GM23338 (cell line): ENCODE measurements at regions not wholly inside any gene's neighbourhood (a gene's known extent, or its start where the extent isn't known, plus 50 kb on each side); places are given as distances from the start of the nearest gene placed in this dataset.
A peak's percentile ranks its signal among the peaks of the same experiment; 100 is the strongest.

Source experiments
- EZH2 ChIP-seq: fragments of 200-600 bp; sonication (generic); IDR thresholded peaks from one replicate; pipeline ENCODE4 v1.8.0; 2017; ENCODE audit warnings: antibody characterized with exemption, mild to moderate bottlenecking, low read depth; ENCODE audit not compliant: unreplicated experiment
- EZH2phosphoT487 ChIP-seq: fragments of 200-600 bp; sonication (generic); IDR thresholded peaks from one replicate; pipeline ENCODE4 v1.8.1; 2018; ENCODE audit warnings: antibody characterized with exemption; ENCODE audit not compliant: unreplicated experiment
- JUNB ChIP-seq: IDR thresholded peaks from one replicate; pipeline ENCODE4 v1.6.1; 2016; ENCODE audit warnings: antibody characterized with exemption; ENCODE audit not compliant: unreplicated experiment
- POLR2AphosphoS5 ChIP-seq: IDR thresholded peaks from 2 replicates; pipeline ENCODE4 v1.6.1; 2016; ENCODE audit warnings: antibody characterized with exemption, low read depth
- STAT1 ChIP-seq: IDR thresholded peaks from one replicate; pipeline ENCODE4 v1.6.1; 2016; ENCODE audit warnings: antibody characterized with exemption; ENCODE audit not compliant: unreplicated experiment
- TF ChIP-seq, protein P1 (sequence below), 2 experiments: fragments of 200-600 bp in 1 of 2; sonication (generic) in 1 of 2; conservative IDR thresholded peaks; 2 replicates each; pipeline versions ENCODE4 v1.5.1 to v1.6.1; 2016 to 2017; ENCODE audit warnings: antibody characterized with exemption in 2 of 2, low read depth in 2 of 2, mild to moderate bottlenecking in 2 of 2, moderate library complexity in 1 of 2
- TF ChIP-seq, protein P2 (sequence below): IDR thresholded peaks from 2 replicates; pipeline ENCODE4 v1.6.1; 2016; ENCODE audit warnings: antibody characterized with exemption

DNA sequence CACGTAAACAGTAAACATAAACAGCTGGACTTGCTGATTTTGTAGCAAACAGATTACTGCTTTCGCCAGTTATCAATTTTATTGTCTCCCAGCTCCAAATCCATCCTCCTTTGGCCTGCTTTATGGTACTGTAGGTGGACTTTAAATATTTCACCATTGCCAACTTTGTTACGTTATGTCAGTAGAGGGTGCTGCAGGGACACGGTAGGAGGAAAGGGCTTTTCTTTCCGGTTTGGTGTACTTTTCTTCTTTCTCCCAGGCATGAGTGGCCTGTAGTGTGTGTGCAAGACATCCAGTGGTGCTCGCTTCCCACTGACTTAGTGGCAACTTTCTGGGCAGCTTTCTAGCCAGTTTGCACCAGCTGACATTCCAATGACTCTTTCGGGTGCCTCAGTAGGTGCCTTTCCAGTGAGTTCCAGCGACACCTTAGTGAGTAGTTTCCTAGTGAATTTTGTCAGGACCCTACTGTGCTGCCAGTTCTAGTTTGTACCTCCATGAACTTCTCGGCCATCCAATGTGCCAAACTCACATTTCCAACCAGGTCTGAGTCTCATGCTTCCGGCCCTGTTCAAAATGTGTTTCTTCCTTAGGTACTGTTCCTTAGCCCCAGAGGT lies 267.6 kb upstream of the TENM4 start:
- TF ChIP-seq POLR2AphosphoS5 (no peak), STAT1 (no peak), EZH2 (no peak), EZH2phosphoT487 (no peak), JUNB (no peak)
- TF ChIP-seq, protein P1, sequence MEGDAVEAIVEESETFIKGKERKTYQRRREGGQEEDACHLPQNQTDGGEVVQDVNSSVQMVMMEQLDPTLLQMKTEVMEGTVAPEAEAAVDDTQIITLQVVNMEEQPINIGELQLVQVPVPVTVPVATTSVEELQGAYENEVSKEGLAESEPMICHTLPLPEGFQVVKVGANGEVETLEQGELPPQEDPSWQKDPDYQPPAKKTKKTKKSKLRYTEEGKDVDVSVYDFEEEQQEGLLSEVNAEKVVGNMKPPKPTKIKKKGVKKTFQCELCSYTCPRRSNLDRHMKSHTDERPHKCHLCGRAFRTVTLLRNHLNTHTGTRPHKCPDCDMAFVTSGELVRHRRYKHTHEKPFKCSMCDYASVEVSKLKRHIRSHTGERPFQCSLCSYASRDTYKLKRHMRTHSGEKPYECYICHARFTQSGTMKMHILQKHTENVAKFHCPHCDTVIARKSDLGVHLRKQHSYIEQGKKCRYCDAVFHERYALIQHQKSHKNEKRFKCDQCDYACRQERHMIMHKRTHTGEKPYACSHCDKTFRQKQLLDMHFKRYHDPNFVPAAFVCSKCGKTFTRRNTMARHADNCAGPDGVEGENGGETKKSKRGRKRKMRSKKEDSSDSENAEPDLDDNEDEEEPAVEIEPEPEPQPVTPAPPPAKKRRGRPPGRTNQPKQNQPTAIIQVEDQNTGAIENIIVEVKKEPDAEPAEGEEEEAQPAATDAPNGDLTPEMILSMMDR (conservative IDR thresholded peaks at IDR 0.05; ENCODE audit: low read depth in 2 of 2) = peak; percentile 73 to 94
- TF ChIP-seq, protein P2, sequence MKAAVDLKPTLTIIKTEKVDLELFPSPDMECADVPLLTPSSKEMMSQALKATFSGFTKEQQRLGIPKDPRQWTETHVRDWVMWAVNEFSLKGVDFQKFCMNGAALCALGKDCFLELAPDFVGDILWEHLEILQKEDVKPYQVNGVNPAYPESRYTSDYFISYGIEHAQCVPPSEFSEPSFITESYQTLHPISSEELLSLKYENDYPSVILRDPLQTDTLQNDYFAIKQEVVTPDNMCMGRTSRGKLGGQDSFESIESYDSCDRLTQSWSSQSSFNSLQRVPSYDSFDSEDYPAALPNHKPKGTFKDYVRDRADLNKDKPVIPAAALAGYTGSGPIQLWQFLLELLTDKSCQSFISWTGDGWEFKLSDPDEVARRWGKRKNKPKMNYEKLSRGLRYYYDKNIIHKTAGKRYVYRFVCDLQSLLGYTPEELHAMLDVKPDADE = no peak
